HG03060 (cell line): ENCODE measurements at regions not wholly inside any gene's neighbourhood (a gene's known extent, or its start where the extent isn't known, plus 50 kb on each side); places are given as distances from the start of the nearest gene placed in this dataset.

Experiments
- ATAC-seq: cut with Tn5 transposase; IDR thresholded peaks from one replicate; pipeline ENCODE4 v1.9.1; 2021; ENCODE audit warnings: low read depth, moderate number of reproducible peaks; ENCODE audit not compliant: unreplicated experiment

GRCh38 chr3:31357451-31357850 is 175.3 kb upstream of the STT3B start:
- ATAC-seq, result no peak

DNA sequence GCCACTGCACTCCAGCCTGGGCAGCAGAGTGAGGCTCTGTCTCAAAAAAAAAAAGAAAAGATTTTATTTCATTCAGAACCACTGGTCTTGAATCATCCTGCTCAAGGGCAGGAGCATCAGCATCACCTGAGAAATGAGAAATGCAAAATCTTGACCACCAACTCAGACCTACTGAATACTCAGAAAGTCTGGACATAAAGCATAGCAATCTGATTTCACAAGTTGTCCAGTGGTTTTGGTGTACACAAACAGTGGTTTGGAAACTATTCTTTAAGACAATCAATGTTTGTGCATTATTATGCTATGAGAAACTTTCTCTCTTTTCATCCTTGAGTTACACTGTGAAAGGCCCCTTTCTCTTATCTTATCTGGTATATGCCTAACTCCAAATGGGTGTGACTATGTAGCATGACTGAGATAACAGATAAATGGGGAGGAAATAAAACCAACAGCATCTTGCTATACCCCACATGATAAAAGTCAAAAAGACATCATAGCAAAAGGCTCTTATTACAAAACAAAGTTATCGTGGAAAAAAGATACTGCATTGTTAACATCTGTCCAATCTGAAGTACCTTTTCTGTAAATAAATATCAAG is 174.2 kb upstream of the STT3B start:
- ATAC-seq, result no peak

DNA sequence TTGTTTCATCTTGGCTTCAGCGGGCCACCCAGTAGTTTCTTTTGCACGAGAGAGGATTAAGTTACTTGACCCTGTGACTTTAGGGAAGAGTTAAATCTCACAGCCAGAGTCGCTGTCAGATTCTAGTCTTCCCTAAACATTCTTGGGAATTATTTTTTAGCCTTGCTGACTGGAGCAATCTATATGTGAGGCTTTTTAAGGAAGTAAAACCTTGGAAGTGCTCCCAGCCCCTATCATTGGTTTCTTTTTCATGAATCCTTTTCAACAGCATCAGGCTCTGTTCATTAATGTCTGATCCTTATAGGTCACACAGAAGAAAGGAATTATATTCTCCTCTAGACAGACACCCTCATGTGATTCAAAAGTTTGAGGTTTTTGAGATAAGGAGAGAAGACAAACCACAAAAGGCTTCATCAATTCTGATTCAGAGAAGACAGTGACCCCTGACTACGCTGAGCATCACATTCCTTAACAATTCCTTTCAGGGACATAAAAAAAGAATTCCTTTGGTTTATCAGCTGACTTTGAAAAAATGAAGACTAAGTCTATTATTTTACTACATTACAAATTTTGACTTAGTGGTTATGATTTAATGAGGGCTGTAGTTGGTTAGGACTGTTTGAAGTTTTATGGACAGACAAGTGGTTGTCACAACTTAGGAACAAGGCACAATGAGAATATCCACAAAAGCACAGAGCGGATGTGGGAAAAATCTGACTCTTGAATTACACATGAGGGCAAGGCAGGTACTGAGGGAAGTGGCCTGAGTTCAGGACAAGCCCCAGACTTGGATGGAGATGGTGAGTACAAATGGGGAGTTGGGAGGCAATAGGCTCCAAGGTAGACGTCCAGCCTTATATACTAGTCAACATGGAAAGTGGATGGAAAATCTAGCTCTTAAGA is 171.1 kb upstream of the STT3B start:
- ATAC-seq, result no peak

DNA sequence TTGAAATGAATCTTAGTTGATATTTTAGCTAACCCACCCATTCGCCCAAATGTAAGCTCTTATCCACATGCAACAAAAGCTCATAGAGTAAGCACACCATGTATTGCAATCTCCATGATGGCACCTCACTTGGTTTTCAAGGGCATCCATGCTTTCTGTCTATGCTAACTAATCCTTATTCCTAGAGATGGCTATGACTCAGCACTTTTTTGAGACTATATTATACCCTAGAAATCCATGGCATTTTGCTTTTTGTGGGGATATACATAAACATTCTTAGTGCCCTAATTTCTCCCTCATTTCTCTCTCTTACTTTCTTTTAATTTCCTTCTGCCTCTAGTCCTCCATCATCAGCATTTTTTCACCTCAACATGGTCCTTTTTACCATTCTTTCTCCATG is 168.5 kb upstream of the STT3B start:
- no peak for ATAC-seq

- no peak for ATAC-seq
Observed at GRCh38 chr3:31364711-31365110, 168.0 kb upstream of the STT3B start.

DNA sequence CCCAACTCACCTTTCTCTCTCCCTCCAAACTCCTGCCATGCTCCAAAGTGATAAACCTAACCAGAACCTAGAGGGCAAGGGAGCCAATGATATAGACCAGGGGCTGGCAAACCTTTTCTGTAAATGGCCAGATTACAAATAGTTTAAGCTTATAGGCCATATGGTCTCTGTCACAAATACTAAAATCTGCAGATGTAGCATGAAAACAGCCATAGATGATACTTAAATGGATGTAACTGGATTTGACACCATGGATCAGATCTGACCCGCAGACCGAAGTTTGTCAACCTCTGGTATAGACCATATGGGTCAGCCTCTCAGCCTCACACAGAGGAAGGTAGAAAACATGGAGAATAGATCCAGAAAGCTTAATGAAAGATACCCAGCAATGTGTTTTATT is 165.2 kb upstream of the STT3B start:
- no peak for ATAC-seq

GRCh38 chr3:31369637-31370379 is 162.9 kb upstream of the STT3B start:
- no peak for ATAC-seq

GRCh38 chr3:31370380-31370666 is 162.4 kb upstream of the STT3B start:
- ATAC-seq, result no peak

GRCh38 chr3:31370681-31371080 is 162.0 kb upstream of the STT3B start:
- no peak for ATAC-seq

DNA sequence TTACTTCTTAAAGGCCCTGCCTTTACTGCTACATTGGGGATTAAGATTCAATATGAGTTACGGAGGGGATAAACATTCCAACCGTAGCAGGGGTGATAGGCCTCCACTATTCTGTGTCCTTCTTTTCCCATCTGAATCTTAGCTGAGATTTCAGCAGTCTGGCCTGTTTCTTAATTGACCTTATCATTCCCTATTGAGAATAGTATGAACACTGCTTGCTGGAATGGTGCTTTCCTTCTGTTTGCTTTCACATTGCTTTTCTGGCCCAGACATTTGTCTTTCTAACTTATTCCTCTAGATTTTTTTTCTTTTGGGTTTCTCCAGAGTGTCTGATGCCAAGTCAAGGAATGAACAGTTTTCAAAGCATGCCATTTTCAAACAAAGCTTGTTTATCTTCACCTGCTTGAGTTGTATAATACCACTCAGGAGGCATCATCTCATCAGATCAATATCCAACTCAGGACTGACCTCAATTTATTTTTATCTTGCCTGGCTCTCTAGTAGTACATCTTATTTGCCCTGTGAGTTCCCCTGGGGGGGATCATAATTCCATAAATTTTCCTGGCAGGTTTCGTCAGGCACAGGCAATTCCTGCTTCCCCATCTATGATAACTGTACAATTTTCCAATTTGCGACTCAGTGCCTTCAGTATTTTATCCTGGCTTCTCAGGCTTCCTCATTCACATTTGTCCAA is 161.1 kb upstream of the STT3B start:
- no peak for ATAC-seq

DNA sequence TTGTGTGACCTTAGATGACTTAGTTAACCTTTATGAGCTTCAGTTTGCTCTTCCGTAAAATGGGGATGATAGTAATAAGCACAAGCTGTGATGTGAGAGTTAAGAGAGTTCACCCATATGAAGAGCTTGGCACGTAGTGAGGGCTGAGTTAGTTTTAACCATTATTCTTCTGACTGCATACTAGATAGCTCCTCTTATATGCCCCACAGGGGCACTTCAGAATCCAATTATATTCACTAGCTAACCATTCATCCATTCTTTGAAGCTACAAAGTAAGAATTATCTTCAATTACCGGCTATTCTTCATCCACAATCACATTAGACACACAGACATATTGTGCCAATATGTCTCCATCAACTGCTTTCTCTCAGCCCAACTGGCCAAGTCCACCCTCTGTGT is 159.0 kb upstream of the STT3B start:
- ATAC-seq, result no peak

DNA sequence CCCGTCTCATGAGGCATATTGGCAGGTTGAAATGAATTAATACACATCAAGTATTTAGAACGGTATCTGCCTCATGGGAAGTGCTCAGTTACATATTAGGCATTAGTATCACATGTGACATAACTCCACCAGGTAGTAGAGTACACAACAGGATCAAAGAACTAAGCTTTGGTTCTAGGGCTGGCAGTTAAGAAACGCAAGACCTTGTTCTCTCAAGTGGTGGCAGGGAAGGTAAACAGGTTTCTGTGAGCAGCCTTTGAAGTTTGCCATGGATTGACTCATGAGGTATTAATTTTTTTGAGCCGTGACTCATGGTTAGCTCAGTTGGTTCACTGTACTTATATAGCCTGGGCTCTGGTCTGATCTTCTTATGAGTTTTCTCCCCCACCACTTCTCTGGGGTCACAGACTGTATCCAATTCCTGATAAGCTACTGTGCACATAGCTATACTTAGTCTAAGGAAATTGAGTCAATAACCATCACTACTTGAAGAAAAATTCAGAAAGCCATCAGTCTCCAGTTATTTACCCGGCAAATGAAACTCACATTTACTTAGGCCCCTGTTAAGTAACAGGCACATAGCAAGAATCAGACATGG is 155.6 kb upstream of the STT3B start:
- ATAC-seq, result no peak

DNA sequence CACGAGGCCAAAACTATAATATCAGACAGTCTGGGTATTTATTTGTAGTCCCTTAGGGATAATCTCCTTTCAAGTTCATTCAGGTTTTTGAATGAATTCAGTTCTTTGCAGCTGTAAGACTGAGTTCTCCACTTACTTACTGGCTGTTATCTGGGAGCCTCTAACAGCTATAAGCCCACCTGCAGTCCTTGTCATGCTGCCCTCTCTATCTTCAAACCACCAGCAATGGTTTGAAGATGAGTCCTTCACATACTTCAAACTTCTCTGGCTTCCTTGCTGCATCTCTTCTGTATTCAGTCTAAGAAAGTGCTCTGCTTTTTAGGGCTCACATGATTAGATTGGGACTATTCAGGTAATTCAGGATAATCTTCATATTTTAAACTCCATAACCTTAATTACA is 154.5 kb upstream of the STT3B start:
- ATAC-seq, result no peak

GRCh38 chr3:31379598-31379997 is 153.1 kb upstream of the STT3B start:
- no peak for ATAC-seq

GRCh38 chr3:31382856-31383255 is 149.9 kb upstream of the STT3B start:
- ATAC-seq, result no peak

- ATAC-seq, result no peak
Observed at GRCh38 chr3:31384117-31384516, 148.6 kb upstream of the STT3B start.

DNA sequence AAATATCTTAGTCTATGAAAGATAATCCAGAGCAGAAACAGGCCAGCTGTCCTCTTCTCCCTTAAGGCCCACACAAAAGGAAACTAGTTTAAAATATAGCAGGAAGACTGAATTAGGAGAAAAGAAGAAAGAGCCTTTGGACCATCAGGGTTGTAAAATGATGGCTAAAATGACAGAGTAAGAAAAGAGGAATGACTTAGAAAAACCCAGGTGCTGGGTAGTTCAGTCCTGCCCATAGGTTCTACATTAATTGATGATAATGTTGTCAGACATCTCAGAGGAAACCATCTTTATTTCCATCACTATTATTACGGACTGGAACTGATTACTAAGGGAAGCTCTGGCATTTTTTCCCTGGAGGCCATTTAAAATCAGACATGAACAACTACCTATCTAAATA is 142.8 kb upstream of the STT3B start:
- ATAC-seq, result no peak

DNA sequence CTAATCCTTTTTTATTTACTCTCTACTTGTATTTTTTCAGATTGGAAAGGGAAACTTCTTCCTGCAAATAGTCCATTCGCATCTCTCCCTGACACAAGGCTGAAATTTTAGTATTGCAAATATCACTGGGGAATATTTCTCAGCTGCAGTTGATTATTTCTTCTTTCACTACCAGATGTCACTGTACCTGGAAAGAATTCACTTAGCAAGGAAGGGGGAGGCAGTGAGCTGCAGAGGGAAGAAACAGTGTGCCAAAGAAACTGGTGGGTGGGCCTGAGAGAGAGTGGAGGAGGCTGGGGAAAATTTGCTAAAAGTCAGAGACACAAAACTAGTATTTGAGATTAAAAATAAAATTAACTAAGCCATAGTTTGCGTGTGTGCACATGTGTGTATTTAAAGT is 142.3 kb upstream of the STT3B start:
- ATAC-seq, result no peak

- ATAC-seq, result no peak
Observed at GRCh38 chr3:31391150-31391549, 141.6 kb upstream of the STT3B start.

- no peak for ATAC-seq
Observed at GRCh38 chr3:31392568-31392967, 140.2 kb upstream of the STT3B start.

DNA sequence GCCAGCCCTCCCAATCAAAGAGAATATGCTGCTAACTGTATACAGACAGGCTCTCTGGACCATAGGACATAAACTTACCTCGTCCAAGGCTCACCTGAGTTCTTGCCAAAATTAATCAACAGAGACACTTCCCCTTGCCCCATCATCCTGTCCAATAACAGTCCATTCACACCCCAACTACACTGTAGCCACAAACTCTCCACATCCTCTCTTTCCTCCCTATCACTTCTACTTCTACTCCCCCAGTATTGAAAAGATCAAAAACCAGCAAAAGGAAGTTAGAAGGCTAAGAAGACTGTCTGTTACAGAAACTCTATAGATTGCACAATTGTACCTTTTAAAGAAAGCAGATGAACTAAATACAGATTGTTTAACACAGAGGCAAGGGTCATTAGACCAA is 133.5 kb upstream of the STT3B start:
- no peak for ATAC-seq
